ENCODE measurements at regions not wholly inside any gene's neighbourhood (a gene's known extent, or its start where the extent isn't known, plus 50 kb on each side); places are given as distances from the start of the nearest gene placed in this dataset.

GRCh38 chr2:121904656-121905055, 149.2 kb downstream of the TSN start:
- Histone ChIP-seq H3K27ac (replicated peaks) (no peak overlapping the region), H3K4me3 (replicated peaks; ENCODE audit: insufficient read depth, low read length) (no peak overlapping the region), H3K27me3 (ENCODE audit: insufficient read depth, poor library complexity, severe bottlenecking) (no peaks in the 10 kb centered on the region)
- DNase-seq (ENCODE audit: low read depth in 1 of 2, low spot score in 1 of 2): no peak
- TF ChIP-seq POLR2AphosphoS5 (IDR thresholded peaks at IDR 0.05; ENCODE audit: low read depth): no peak
- TF ChIP-seq, protein P1, sequence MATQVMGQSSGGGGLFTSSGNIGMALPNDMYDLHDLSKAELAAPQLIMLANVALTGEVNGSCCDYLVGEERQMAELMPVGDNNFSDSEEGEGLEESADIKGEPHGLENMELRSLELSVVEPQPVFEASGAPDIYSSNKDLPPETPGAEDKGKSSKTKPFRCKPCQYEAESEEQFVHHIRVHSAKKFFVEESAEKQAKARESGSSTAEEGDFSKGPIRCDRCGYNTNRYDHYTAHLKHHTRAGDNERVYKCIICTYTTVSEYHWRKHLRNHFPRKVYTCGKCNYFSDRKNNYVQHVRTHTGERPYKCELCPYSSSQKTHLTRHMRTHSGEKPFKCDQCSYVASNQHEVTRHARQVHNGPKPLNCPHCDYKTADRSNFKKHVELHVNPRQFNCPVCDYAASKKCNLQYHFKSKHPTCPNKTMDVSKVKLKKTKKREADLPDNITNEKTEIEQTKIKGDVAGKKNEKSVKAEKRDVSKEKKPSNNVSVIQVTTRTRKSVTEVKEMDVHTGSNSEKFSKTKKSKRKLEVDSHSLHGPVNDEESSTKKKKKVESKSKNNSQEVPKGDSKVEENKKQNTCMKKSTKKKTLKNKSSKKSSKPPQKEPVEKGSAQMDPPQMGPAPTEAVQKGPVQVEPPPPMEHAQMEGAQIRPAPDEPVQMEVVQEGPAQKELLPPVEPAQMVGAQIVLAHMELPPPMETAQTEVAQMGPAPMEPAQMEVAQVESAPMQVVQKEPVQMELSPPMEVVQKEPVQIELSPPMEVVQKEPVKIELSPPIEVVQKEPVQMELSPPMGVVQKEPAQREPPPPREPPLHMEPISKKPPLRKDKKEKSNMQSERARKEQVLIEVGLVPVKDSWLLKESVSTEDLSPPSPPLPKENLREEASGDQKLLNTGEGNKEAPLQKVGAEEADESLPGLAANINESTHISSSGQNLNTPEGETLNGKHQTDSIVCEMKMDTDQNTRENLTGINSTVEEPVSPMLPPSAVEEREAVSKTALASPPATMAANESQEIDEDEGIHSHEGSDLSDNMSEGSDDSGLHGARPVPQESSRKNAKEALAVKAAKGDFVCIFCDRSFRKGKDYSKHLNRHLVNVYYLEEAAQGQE (IDR thresholded peaks at IDR 0.05; ENCODE audit: insufficient replicate concordance, low read depth): no peak

GRCh38 chr2:121905201-121905600, 149.8 kb downstream of the TSN start:
- Histone ChIP-seq H3K27me3 (ENCODE audit: insufficient read depth, poor library complexity, severe bottlenecking) (no peaks in the 10 kb centered on the region), H3K4me3 (replicated peaks; ENCODE audit: insufficient read depth, low read length) (no peak overlapping the region), H3K27ac (replicated peaks) (no peak overlapping the region)
- TF ChIP-seq GABPA (IDR thresholded peaks at IDR 0.05; ENCODE audit: low read depth) (no peak), SPI1 (IDR thresholded peaks at IDR 0.05; ENCODE audit: borderline replicate concordance, low read depth) (no peak), CTCF (IDR thresholded peaks at IDR 0.05; ENCODE audit: insufficient read depth, low read length) (no peak), POLR2AphosphoS5 (IDR thresholded peaks at IDR 0.05; ENCODE audit: low read depth) (no peak)
- TF ChIP-seq, protein P1 (IDR thresholded peaks at IDR 0.05; ENCODE audit: insufficient replicate concordance, low read depth): no peak
- no peak for DNase-seq (ENCODE audit: low read depth in 1 of 2, low spot score in 1 of 2)

DNA sequence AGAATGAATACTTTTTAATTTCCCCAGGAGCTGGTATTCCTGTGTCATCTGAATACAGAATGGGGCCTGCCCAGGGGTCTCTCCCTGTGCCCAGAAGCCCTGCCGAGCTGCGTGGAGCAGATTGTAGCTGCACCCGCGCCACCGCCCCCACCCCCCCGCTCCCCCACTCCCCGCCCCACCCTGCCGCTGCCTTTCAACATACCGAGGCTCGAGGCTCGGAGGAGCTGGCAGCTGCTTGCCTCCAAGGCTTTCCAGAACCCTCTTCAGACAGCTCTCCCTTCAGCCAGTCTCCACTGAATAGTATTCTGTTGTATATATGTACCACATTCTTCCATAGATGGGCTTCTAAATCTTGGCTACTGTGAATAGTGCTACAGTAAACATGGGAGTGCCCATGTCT, 150.7 kb downstream of the TSN start:
- TF ChIP-seq POLR2AphosphoS5 (IDR thresholded peaks at IDR 0.05; ENCODE audit: low read depth) (no peak), GABPA (IDR thresholded peaks at IDR 0.05; ENCODE audit: low read depth) (no peak), CTCF (IDR thresholded peaks at IDR 0.05; ENCODE audit: insufficient read depth, low read length) (no peak), SPI1 (IDR thresholded peaks at IDR 0.05; ENCODE audit: borderline replicate concordance, low read depth) (no peak)
- TF ChIP-seq, protein P1 (IDR thresholded peaks at IDR 0.05; ENCODE audit: insufficient replicate concordance, low read depth): no peak
- no peak for DNase-seq (ENCODE audit: low read depth in 1 of 2, low spot score in 1 of 2)
- H3K4me3 ChIP-seq (replicated peaks; ENCODE audit: insufficient read depth, low read length): no peak overlapping the region
- no peak overlapping the region for H3K27ac ChIP-seq (replicated peaks)
- H3K27me3 ChIP-seq (ENCODE audit: insufficient read depth, poor library complexity, severe bottlenecking): no peaks in the 10 kb centered on the region

DNA sequence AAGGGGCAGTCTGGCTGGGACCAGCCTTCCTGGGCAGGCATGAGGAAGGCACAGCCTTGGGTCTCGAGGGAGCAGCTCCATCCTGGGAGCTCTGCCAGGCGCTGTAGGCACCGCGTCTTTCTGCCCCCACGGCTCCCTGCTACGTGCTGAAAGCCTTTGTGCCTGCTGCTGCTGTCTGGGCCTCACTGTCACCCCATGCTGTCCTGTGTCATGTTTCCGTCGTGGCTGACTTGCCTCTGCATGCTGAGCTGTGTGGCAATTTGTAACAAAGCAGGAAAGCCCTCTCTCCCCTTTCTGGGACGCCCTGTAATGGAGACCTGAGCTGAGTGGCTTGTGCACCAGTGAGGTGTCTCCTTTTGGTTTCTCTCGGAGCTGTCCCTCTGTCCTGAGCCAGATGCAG, 152.5 kb downstream of the TSN start:
- H3K27ac ChIP-seq (replicated peaks): no peak overlapping the region
- no peak overlapping the region for H3K4me3 ChIP-seq (replicated peaks; ENCODE audit: insufficient read depth, low read length)
- DNase-seq (ENCODE audit: low read depth in 1 of 2, low spot score in 1 of 2): no peak
- no peaks in the 10 kb centered on the region for H3K27me3 ChIP-seq (ENCODE audit: insufficient read depth, poor library complexity, severe bottlenecking)
- TF ChIP-seq SPI1 (IDR thresholded peaks at IDR 0.05; ENCODE audit: borderline replicate concordance, low read depth): no peak
- no peak for TF ChIP-seq CTCF (IDR thresholded peaks at IDR 0.05; ENCODE audit: insufficient read depth, low read length)
- TF ChIP-seq POLR2AphosphoS5 (IDR thresholded peaks at IDR 0.05; ENCODE audit: low read depth): no peak
- TF ChIP-seq, protein P1 (IDR thresholded peaks at IDR 0.05; ENCODE audit: insufficient replicate concordance, low read depth): no peak
- no peak for TF ChIP-seq GABPA (IDR thresholded peaks at IDR 0.05; ENCODE audit: low read depth)

All from HL-60 (cell line).